IPS-18c (cell line): ENCODE measurements at regions not wholly inside any gene's neighbourhood (a gene's known extent, or its start where the extent isn't known, plus 50 kb on each side); places are given as distances from the start of the nearest gene placed in this dataset.
"Not testable (repeated sequence)": the region's sequence is repeated elsewhere in the genome, so short reads cannot be mapped to it uniquely, and the experiment has no call there.

Experiments
- H3K4me3 ChIP-seq: 2 replicates; pipeline ENCODE4 v1.7.0; 2013; ENCODE audit warnings: low read depth, mild to moderate bottlenecking, low read length, moderate library complexity; ENCODE audit not compliant: insufficient read depth
- H3K9me3 ChIP-seq: one replicate; pipeline ENCODE4 v1.6.1; 2013; ENCODE audit warnings: mild to moderate bottlenecking, low read length, moderate library complexity; ENCODE audit not compliant: control insufficient read depth, insufficient read depth

DNA sequence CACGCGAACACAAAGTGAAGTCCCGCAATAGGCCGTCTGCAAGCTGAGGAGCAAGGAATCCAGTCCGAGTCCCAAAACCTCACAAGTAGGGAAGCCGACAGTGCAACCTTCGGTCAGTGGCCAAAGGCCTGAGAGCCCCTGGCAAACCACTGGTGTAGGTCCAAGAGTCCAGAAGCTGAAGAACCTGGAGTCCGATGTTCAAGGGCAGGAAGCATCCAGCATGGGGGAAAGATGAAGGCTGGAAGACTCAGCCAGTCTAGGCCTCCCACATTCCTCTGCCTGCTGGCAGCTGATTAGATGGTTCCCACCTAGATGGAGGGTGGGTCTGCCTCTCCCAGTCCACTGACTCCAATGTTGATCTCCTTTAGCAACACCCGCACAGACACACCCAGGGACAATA is 87.2 kb downstream of the EMX2 start:
- H3K9me3 ChIP-seq, H3K4me3 ChIP-seq: not testable (repeated sequence)

DNA sequence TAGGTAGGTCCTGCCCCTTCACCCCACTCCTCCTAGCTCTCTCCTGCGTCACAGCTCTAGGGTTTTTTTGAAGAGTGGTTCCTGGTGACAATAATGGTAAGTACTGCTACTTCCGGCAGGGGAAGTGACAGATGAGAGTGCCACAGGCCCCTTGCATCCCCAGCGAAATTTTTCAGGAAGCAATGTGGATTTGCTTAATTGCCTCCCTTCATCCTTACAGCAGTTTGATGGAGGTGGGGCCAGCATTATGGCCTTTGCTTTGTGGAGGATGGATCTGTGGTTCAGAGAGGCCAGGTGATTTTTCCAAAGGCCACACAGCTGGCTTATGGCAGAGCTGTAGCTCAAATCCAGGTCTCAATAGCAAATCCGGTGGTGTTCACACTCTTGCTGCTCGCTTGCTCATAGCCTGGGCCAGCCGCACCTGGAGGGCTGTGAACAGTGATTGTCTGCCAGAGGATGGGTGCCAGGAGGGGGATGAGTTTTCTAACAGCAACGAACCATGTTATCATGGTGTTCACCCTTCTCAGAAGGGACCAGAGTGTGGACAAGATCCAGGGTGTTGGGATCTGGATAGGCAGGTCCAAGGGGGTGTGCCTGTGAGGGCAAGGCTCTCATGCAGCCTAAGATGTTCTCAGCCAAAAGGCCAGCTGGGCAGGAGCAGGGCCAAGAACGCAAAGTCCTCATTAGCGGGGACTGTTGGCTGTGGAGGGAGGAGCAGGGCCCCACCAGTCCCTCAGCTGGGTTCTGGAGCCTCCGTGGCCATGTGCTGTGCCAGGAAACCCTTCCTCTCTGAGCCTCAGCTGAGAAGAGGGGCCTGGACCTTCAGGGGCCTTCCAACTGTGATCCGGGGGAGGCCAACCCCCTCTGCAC is 89.0 kb downstream of the EMX2 start:
- no peaks in the 10 kb centered on the region for H3K9me3 ChIP-seq
- no peak overlapping the region for H3K4me3 ChIP-seq

DNA sequence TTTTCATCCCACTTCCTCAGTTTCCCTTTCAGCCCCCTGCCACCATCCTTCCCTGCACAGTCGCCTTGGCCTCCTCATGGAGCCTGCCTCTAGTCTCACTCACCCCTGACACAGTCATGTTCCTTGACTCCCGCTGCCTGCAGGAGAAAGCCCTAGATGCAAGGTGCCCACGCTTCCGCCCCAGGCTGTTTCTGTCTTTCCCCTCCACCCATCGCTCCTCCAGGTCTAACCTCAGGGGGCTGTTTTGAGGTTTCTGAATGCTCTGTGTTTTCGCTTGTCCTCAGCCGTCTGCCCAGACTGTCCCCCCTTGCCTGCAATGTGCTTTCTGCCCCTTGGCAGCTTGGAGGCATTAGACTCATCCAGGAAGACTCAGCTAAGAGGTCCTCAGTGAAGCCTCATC is 89.9 kb downstream of the EMX2 start:
- H3K9me3 ChIP-seq: no peaks in the 10 kb centered on the region
- H3K4me3 ChIP-seq: no peak overlapping the region

DNA sequence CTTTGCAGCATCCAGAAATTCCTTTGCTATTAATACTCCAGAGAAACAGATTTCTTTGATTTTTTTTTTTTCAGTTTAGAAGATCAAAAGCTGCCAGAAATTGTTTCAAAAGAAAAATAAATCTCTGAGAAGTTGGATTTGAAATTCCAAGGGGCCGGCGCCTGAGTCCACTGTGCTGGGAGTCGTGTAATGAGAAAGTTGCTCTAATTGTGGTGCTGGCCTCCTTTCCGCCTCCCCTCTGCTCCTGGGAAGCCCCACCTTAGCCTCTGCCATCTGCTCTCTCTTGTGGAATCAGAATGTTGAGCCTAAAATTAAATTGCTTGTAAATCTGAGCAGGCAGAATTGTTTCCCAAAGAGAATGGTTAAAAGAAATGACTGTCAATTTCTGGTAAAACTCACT is 93.3 kb downstream of the EMX2 start:
- Histone ChIP-seq H3K9me3 (no peaks in the 10 kb centered on the region), H3K4me3 (no peak overlapping the region)

DNA sequence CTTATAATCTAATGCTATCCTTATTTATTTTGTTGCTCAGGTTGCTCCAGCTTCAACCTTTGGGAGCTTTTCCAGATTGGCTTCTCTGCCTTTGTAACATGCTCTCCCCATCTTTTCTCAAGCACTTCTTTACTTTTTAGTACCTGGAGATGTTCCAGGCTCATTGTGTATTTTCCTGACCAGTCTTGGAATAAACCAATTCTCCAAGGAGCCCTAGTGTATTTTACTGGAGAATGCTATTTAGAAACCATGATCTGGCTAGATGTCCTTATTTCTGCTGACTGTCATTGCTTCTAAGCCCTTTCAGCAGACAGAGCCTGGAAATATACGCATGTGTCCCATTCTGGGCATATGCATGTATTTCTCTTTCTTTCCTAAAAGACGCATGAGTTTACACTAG is 95.7 kb downstream of the EMX2 start:
- H3K4me3 ChIP-seq: no peak overlapping the region
- H3K9me3 ChIP-seq: no peaks in the 10 kb centered on the region

DNA sequence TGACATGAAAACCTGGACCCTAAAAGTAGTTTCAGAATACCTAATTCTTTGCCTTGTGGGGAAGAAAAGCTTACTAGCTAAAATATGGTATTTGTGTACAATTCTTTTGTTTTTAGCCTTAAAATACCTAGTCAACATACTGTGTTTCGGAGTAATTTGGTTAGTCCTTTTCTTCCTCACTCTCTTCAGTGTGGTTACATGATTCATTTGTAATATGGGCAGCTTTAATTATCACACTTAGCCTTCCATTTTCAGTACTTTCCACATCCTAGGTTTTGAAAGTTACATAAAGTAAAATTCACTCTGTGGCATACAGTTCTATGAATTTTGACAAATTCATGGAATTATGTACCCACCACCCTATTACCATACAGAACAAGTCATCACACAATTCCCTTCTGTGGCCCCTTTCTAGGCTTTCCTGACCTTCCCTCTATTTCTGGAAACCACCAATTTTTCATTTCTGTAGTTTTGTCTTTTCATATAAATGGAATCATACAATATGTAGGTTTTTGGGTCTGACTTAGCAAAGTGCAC is 96.2 kb downstream of the EMX2 start:
- H3K9me3 ChIP-seq: no peaks in the 10 kb centered on the region
- no peak overlapping the region for H3K4me3 ChIP-seq

DNA sequence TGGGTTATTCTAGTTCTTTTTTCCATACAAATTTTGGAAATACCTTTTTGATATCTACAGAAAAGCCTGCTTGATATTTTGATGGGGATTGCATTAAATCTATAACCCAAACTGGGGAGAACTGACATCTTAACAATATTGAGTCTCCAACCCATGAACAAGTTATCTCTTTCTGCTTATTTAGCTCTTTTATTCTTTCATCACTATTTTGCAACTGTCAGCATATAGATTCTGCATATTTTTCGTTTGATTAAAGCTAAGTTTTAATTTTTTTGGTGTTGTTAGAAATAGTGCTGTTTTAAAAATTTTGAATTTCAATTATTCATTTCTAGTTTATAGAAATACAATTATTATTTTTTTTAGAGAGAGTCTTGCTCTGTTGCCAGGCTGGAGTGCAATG is 97.9 kb downstream of the EMX2 start:
- H3K9me3 ChIP-seq: no peaks in the 10 kb centered on the region

DNA sequence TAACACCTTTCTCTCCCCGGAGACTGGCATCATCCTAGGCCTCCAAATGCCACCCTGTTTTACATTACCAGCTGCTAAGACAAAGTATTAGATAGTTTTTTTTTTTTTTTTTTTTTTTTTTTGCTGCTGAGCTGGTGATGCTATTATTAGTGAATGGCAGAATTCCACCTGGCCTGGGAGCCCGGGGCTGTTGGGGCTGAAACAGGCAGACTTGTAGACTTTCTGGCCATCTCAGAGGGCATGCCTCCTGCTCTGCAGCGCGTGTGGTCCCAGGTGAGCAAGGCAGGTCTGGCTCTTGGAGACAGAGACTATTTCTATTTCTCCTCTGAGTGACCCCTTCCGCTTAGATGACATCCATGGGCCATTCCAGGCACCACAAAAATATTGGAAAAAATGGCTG is 104.2 kb downstream of the EMX2 start:
- H3K4me3 ChIP-seq: no peak overlapping the region
- no peaks in the 10 kb centered on the region for H3K9me3 ChIP-seq

More for the DNA sequence above, 97.9 kb downstream of the EMX2 start:
- H3K4me3 ChIP-seq: no peak overlapping the region

DNA sequence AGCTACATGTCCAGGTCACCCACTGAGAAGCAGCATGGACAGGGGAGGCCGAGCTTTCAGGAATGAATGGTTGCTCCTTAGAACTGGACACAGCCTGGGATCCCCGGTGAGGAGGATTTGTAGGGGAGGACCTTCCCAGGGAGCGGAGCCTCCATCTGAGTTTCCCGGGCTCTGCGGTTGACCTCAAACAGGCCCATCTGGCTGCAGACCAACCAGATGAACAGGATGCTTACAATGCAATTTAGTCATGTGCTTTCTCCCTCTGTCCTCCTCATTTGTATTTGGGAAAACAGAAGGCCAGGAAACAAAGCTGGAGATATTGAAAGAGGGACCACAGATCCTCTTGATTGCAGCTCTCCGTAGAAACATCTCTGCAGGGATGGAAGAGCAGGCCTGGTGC is 104.8 kb downstream of the EMX2 start:
- Histone ChIP-seq H3K9me3 (no peaks in the 10 kb centered on the region), H3K4me3 (no peak overlapping the region)

DNA sequence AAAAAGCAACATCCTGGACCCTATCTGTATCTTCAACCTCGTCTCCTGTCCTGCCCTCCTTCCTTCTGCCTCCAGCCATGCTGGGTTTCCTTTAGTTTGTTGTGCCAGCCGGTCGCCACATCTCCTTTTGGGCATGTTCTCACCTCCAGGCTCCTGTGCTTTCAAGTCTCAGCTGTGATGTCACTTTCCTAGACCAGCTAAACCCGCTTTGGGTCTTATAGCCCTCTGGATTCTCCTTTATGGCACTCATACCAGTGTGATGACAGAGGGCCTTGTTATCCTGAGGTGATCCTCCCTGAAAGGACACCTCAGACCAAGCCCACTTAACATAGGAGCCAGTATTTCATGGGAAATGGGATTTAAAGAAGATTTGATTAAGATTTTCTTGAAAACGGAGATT is 108.6 kb downstream of the EMX2 start:
- no peak overlapping the region for H3K4me3 ChIP-seq

DNA sequence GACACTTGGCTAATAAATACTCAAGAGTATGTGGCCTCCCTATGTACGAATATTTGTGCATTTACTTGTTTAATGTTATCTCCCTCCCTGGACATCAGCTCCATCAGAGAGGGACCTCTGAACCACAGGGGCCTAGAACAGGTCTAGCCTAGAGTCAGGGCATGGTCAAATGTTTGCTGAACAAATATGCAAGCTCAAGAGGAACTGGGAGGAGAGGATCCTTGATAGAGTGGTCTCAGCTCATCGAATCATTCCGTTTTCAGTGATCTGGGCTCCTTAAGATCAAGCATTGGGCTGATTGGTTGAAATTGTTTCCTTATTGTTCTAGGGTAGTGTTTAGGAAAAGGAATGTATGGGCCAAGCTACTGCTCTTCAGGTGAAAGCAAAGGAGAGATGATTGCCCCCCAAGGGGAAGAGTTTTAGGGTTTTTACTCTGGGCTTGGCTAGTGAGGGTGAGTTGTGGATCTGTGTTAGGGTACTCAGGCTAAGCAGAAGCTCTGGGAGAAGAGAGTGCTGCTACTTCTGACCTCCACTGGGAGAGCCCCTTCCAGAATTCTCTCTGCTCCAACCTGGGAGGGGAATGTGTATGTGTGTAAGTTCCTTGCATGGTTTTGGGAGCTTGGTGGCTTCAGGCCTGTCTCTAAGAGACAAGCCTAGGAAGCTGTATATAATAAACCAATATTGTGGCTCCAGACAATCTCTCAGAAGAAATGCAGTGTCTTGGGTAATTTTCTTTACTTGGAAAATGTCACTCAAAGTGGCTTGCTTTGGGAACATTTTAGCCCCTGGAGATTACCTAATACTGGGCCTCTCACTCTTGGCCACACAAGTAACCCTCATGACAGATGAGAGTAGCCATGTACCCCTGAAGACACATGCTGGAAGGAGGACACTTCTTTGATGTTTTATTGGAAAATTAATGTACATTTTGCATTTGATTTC is 110.0 kb downstream of the EMX2 start:
- no peaks in the 10 kb centered on the region for H3K9me3 ChIP-seq

More for the DNA sequence above, 108.6 kb downstream of the EMX2 start:
- H3K9me3 ChIP-seq: no peaks in the 10 kb centered on the region

DNA sequence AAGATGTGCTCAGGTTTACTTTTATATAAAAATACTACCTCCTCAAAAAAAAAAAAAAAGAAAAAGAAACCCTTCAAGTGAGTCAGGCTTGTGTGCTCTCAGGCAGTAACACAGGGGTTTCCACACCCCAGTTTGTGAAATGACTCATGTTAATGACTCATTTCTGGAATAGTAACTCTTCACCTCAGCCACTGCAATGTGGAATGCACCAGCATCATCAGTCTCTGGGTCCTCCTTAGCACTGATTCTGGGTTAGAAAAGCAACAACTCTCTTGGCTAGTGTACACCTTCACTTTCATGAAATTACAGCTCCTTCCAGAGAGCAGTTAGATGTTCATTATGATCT is 110.6 kb downstream of the EMX2 start:
- Histone ChIP-seq H3K9me3 (no peaks in the 10 kb centered on the region), H3K4me3 (no peak overlapping the region)

More for the DNA sequence above, 110.0 kb downstream of the EMX2 start:
- H3K4me3 ChIP-seq: no peak overlapping the region

DNA sequence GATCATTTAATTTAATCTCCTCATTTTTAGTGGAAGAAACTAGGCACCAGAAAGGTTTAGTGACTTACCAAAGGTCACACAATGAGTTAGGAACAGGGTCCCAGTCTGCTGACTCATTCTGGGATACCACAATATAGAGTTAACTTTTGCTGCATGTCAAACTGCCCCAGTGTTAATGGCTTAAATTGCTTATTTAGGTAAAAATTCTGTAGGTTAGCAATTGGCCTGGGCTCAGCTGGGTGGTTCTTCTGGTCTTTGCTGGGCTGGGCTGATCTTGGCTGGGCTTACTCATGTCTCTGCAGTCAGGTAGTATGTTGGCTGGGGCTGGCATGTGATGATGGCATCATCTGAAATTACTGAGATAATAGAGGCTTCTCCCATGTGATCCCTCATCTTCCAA is 111.6 kb downstream of the EMX2 start:
- Histone ChIP-seq H3K4me3 (no peak overlapping the region), H3K9me3 (no peaks in the 10 kb centered on the region)

DNA sequence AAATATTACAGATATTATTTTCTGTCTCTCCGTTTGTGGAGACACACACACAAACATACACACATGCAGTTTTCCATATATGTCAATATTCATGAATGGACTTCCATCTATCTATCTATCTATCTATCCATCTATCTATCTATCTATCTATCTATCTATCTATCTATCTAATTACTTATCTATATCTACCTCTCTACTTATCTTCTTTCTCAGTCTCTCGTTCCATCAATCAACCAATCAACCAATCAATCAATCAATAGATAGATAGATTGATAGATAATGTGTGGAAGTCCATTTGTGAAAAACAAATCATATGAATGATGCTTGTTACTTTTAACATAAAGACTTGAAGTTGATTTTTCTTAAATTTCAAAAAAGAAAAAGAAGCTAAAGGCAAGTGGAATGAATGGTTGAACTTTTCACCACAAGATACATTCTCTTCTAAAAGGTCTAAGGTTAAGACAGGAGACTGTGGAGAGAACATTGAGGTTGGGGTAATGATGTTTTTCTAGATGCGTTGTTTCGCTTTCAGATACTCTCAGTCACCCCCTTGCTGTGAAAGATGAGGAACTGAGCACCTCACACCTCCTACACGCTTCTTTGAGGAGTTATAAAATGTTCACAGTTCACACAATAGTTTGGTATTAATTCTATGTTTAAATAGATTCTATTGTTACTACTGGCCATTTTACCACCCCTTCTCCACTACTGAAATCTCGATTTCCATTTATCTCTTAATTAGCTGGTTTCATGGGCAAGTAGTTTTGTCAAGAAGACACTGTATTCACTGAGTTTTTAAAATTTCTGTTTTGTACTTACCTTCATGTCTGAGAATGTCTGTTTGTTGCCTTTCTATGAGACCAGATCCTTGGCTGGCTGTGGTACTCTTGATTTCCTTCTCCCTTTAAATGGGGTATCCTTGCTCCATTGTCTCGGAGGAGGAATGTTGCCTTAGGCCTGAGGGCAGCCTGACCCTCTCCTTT is 114.1 kb downstream of the EMX2 start:
- Histone ChIP-seq H3K9me3 (peaks cover 2% of the 10 kb centered on the region), H3K4me3 (no peak overlapping the region)

DNA sequence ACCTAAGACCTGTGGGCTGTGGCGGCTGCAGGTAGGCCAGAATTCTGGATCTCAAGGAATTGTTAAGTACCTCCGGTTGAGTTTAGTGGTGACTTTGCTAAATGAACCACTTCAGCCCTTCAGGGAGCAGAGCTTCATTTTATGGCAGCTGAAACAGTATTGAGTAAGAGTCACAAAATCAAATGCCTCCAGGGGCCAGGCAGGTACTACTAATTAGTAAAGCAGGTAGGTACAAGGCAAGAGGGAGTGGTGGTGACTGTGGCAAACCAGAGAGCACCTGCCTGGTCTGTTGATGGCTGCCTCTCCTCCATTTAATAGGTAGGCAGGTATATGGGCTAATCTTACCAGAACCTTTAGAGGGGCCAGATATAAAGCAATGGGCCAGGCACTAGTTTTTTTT is 118.8 kb downstream of the EMX2 start:
- no peak overlapping the region for H3K4me3 ChIP-seq
- peaks cover 2% of the 10 kb centered on the region for H3K9me3 ChIP-seq

DNA sequence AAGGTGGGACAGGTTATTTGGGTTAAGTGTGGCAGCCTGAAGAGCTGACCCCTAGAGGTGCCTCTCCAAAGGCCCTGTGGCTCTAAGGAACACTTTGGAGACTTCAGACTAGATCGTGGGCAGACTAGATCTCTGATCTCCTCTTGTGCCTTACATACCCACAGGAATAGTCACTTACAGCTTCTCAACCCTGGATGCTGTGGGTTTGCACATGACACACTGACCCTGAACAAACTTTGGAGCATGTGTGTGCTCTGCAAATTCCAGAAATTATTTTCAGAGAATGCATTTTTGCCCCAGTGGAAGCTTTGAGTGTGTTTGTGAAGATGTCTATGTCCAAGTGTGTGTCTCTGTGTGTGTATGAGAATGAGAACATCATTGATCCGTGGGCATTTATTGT is 119.6 kb downstream of the EMX2 start:
- Histone ChIP-seq H3K9me3 (peaks cover 4% of the 10 kb centered on the region), H3K4me3 (no peak overlapping the region)
